NOMO-1 (cell line): ENCODE measurements at regions not wholly inside any gene's neighbourhood (a gene's known extent, or its start where the extent isn't known, plus 50 kb on each side); places are given as distances from the start of the nearest gene placed in this dataset.

Experiments
- DNase-seq, 2 experiments: peaks; one replicate each; lab custom pipeline; 2025; ENCODE audit not compliant: unreplicated experiment in 2 of 2; lab: John Stamatoyannopoulos, UW

DNA sequence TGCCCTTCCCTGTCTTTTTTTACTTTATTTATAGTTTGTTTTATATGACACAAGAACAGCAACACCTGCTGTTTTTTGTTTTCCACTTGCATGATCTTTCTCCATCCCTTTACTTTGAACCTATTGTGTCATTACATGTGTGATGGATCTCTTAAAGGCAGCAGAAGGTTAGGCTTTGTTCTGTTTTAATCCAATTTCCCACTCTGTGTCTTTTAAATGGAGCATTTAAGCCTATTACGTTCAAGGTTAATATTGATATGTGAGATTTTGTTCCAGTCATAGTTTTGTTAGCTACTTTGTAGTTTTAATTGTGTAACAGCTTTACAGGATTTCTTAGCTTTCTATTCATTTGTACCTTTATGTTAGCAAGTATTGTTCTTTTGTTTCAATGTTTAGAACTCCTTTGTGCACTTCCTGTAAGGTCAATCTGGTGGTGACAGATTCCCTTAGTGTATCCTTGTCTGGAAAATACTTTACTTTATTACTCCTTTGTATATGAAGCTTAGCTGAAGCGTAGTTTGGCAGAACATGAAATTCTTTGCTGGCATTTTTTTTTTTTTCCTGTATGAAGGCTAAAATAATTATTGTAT is 1443.0 kb upstream of the LRRTM1 start:
- no peak for DNase-seq

DNA sequence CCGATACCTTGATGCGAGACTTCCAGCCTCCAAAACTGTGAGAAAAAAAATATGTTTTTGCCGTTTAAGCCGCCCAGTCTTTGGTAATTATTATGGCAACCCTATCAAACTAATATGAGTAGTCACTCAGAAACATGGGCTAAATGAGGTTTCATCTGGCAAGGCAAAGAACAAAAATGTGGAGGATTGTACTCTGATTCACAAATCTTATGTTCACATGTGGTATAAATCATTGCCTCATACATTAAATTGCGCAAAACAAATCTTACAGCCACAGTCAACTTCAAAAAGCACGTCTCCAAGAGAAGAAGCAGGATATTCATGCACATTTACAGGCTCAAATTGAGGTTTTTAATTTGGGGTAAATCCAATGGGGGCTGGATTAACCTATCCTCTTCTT is 1435.4 kb upstream of the LRRTM1 start:
- DNase-seq = no peak

DNA sequence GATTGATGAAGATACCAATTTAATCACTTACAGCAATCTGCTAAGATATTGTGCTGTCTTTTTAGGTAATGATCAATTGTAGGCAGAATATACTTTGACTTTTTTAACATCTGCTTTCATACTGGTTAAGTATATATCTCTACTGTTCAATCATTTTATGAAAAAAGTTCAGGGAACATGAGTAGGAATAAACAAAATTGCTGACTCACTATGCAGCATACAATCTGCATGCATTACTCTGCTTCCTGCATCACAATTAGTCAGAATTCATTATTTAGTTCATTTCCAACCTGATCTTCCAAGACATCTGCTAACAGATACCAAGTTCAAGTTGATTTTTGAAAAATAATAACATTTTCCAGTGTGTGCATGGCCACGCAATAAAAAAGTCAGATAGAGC is 1430.4 kb upstream of the LRRTM1 start:
- no peak for DNase-seq

DNA sequence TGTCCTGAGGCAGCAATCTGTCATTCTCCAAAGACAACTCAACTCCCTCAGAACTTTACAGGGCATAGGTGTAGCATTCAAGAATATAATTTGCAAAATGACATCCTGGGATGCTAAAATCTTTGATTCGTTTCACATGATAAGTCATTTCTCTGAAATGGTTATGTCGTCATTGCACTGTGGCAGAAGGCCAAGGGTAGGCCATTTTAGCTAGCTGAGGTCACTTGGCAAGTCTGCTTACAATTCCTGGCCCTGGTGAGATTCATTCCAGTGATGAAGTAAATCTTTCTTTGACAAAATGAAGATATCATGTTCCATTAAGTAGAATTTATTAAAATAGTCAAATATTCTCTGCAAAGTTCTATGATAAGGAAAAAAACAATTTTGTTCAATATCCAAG is 1410.3 kb upstream of the LRRTM1 start:
- DNase-seq = no peak

DNA sequence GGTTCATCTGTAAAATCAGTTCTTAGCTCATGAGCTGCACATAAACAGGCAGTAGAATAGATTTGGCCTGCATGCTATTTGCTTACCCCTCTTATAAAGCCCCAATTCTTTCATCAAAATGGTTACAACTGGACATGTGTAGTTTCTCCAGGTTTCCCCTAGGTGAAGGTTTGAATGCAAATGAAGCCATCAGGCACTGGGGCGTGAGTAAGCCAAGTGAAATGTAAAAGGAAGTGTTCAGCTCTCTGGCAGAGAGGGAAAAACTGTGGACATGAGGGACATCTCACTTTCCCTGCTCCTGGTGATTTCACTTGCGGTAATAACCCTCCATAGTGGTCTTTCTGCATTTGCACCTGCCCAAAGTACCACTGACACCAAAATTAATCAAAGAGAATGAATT is 1402.3 kb upstream of the LRRTM1 start:
- no peak for DNase-seq

DNA sequence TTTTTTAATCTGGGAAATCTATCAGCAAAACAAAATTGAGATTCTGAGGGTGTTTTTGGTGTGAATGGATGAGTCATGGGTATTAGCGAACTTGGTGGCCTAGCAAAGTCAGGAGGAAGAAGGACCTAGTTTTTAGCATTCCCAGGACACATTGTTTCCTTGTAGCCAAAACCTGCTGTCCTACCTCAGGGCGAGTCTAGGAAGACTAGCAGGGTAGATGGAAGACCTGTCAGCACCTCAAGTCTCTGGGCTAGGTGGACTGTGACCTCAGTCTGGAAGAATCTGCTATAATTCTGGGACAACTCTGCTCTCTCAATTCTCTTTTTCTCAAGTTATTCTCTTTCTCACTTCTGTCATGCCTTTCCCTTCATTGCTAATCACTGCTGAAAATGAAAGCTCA is 1399.3 kb upstream of the LRRTM1 start:
- no peak for DNase-seq

DNA sequence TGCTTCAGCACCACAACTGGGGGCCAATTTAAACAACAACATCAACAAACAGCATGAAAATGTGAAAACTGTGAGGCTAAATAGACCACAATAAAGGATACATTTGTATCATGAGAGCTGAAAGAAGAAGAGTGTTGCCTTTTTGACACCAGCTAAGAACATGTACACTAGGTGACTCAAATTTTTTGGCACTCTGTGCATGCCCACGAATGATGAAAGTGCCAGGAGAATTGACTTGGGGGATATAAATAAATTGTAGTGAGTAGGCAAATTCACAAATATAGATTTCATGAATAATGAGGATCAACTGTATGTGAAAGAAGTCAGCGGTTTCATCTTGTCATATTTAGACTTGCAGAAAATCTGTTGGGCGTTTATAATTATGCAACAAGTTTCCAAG is 1388.0 kb upstream of the LRRTM1 start:
- DNase-seq = no peak

DNA sequence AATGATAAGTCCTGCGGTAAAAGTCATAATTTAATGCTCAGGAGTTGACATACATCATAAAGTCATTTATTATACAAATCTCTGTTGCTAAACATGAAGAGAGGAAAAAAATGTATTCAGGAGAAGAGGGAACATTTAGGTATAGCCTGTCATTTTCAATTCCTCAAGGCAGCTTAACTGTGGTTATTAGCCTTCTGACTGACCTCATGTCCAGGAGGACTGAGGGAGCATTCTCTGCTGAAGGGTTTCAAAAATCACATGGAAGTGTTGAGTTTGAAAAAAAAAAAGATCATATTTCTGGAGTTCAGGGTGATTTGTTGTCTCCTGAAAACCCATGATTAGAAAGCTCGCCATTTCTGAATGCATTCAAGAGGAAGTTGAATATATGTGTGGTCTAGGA is 1371.1 kb upstream of the LRRTM1 start:
- no peak for DNase-seq

DNA sequence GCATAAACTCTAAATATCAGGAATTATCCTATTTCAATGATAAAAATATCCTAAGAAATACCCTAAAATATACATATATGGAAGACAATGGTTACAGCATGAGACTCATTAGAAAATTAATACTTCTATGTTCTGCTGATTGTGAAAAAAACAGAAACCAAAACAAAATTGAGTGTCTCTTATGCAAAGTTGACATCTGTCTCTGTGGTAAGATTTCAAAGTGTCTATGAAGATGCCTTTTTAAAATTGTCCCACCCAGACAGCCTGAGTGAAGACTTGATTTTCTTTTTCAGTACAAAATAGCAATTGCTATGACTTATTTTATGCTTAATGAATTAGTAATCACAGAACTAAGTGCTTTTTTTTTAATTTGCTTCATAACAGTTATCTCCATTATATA is 1368.4 kb upstream of the LRRTM1 start:
- no peak for DNase-seq

DNA sequence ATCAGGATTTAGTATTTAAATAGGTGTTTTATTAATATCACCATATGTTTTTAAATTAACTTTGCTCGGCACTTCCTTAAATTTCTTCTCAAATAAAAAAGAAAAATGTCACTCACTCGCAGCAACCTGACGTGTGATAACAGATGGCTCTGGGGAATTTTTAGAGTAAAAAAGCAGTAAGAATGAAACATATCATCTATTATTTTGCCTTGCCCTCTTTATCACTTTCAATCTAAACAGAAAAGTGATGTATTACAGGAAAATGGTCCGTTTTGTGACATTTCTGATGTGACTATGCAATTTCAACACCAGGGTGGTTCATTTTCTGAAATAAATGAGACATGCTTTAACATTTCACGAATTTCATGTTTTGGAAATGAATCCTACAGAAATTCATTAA is 1368.0 kb upstream of the LRRTM1 start:
- no peak for DNase-seq

DNA sequence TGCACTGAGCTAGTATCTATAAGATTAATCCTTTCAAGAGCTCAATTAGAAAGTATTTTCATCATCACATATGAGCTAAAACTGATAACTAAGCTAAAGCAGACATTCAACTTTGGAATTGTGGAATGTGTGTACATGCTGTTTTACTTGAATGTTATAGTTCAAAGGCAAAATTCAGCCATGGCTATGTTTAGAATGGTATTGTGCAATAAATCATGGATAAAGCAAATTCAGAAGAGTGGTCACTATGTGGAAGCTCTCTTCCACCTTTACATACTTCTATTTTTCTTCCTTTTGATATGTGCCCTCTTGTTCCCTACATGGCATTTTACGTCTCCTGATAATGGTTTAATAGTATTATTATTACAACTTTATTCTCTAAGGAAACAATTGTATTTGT is 1366.3 kb upstream of the LRRTM1 start:
- no peak for DNase-seq

DNA sequence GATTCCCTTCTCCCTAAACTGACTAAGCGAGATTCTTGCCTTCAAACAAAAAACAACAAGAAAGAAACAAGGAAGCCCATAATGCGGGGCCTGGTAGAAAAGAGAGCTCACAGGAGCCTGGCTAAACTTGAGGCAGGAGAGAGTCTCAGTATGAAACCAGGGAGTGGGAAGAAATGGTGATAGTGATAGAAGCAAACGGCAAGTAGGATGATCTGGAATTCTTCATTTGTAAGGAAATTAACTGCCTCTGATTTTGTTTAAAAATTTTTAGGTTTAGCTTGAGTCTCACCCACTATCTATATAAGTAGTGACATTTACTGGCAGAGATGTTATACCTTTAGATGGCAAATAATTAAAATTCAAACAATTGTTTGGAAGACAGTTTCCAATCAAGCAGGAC is 1356.5 kb upstream of the LRRTM1 start:
- no peak for DNase-seq

DNA sequence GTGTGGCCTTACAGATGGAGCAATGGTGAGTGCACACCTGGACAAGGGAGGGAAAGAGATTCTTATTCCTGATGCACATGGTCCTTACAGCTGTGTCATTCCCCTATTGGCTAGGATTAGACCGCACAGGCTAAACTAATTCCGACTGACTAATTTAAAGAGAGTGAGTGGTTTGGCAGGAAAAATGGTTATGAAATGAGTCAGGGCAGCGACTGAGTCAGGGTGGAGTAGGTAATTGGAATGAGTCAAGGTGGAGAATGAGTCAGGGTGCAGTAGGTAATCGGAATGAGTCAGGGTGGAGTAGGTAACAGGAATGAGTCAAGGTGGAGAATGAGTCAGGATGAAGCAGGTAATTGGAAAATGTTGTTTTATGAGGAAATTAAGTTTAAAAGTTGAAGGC is 1353.7 kb upstream of the LRRTM1 start:
- no peak for DNase-seq

DNA sequence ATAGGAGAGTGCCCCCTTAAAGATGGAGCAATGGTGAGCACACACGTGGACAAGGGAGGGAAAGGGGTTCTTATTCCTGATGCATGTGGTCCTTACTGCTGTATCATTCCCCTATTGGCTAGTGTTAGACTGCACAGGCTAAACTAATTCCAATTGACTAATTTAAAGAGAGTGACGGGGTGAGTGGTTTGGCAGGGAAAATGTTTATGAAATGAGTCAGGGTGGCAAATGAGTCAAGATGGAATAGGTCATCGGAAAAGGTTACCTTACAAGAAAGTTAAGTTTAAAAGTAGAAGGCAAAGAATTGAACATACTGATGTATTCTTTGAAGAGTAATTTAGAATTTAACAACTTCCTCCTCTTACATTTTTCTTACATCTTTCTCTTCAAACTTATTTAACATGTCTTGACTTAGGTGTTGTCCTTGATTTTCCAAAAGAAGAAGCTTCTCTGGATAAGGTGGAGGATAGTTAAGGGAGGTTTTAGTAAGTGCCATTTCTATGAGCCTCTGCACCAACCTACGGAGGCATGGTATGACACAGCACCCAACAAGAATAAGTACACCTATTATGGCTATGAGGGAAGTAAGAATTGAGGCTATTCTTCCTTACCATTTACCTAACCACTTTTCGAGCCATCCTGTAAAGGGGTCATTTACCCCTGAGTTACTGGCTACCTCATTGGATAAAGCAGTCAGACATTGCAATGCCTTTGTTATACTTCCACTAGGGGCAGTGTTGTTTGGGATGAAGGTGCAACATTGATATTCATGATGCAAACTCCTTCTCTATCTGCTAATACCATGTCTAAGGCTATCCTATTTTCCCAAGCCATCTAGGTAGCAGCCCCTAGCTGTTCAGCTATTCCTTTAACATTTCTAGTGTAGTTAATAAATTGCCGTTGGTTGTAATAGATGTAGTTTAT is 1345.8 kb upstream of the LRRTM1 start:
- no peak for DNase-seq

DNA sequence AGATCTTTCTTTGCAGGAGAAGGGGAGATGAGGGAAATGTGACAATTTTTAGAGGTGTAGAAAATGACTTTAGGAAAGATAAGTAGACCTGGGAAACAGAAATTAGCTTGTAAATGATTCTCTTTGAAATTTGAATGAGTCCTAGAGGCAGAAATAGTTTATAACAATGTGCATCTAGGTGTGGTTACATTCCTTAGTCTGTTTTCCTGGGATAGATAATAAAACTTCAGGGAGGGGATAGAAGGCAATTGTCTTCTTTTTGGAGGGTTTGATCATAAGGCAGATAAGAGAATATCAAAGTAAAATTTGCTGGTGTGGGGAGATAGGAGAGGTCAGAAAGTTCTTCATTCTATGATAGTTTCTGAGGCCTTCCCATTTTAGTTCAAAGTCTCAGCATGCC is 1344.3 kb upstream of the LRRTM1 start:
- no peak for DNase-seq

DNA sequence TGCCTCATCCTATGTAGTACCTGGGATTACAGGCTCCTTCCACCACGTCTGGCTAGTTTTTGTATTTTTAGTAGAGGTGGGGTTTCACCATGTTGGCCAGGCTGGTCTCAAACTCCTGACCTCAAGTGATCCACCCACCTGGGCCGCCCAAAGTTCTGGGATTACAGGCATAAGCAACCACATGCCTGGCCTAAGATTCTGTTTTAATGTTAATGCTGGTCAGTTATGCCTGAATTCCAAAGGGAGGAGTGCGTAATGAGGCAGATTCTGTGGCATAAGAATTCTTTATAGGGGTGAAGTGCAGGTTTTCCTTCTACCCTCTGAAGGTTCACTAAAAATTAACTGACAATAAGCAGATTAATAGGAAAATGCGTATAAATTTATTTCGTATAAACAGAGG is 1343.8 kb upstream of the LRRTM1 start:
- no peak for DNase-seq

DNA sequence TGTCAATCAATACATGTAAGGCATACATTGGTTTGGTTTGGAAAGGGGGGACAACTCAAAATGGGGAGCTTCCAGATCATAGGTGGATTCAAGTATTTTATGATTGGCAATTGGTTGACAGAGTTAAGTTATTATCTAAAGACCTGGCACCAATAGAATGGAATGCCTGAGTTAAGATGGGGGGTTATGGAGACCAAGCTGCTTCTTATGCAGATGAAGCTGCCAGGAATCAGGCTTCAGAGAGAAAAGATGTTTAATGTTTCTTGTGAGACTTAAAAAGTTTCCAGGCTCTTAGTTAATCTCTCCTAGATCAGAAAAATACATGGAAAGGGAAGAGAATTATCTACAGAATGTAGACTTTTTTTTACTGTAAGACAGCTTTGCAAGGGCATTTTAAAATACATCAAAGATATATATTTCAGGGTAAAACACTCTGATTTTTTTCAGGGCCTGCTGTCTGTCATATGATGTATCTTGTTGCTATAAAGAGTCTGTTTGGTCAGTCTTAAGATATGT is 1343.2 kb upstream of the LRRTM1 start:
- no peak for DNase-seq

DNA sequence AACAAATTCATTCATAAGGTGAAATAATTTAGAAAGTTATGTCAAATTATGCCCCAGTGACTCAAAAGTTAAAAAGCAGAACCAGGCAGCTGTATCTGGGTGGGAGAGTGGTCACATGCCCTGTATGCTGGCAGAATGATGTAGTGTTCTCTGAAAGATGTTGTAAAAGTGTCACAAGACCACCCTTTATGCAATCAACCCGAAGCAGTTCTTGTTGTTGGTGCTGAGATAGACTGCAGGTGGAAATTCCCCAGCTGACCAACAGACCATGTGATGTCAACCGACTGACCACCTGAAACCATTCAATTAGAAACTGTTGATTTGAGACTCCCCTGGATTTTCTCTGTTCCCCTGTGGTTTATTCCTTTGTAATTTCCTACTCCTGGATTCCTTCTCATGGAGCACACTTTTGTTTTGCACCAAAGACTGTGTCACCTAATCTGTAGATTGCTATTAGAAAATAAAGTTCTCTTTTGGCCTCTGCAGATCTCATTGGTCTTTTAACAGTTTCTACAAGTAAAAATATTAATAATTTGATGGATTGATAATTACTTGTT is 1341.3 kb upstream of the LRRTM1 start:
- DNase-seq = no peak

DNA sequence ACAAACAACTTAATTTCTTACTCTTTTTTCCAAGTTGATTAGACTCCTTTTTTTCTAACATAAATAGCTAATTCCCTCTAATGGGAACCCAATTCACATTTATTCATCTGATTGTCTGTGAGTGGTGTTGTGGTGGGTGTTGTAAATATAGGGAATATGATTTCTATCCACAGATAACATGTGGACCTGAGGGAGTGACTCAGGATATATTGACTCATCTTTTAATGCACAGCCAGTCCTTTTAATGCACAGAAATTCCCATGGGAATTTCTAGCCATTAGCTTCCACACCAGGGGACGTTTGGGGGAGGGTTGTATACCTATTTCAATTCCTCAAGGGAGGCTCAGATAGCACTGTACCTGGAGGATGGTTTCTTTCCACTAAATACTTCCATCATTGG is 1339.6 kb upstream of the LRRTM1 start:
- DNase-seq = no peak

DNA sequence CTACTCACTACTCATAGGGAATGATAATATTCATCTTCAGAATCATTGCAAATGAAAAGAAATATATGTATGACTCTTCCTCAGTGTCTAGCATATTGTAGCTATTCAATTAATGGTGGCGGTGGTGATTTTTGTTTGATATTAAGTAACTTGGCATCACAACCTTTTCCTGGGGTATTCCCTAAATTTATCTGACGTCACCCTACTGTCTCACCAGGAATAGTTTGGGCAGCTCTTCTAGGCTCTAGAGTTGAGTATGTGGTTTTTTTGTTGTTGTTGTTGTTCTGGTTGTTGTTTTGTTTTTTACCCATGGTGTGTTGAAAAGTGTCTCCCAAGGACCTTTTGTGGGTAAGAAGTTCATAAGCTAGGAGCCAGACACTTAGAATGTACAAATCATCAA is 1320.3 kb upstream of the LRRTM1 start:
- no peak for DNase-seq

DNA sequence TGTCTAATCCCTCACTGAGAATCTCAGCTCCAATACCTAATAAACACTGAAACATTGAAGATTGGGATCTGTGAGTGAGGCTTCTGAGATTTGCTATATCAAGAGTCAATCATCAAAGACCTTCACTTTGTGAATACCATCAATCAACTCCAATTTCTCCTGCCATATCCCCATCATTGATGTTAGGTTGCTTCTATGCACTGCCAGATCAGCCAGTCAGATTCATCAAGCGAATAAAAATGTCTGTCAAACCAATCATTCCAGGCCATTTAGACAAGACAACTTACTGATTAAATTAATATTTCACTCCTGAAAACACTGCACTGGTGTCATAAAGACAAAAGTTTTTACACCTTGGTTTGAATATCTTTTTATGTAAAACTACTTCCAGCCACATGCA is 1295.5 kb upstream of the LRRTM1 start:
- no peak for DNase-seq

DNA sequence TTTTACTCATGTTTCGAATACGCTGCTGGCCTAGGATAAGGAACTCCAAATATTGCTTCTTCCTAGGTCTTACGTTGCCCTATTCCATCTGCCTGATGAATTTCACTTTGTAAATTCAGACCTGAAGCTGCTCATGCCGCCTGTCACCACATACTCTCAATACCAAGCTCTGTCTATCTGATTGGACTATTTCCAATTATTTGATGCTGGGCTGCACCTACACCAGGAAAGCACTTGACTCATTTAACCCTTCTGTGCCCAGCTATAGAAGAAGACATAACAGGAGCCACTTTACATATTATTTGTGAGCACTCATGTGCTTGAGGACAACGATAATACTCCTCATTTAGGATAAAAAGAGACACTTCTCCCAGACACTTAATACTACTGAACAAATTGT is 1293.9 kb upstream of the LRRTM1 start:
- no peak for DNase-seq
